ENCODE measurements at regions not wholly inside any gene's neighbourhood (a gene's known extent, or its start where the extent isn't known, plus 50 kb on each side); places are given as distances from the start of the nearest gene placed in this dataset.

DNA sequence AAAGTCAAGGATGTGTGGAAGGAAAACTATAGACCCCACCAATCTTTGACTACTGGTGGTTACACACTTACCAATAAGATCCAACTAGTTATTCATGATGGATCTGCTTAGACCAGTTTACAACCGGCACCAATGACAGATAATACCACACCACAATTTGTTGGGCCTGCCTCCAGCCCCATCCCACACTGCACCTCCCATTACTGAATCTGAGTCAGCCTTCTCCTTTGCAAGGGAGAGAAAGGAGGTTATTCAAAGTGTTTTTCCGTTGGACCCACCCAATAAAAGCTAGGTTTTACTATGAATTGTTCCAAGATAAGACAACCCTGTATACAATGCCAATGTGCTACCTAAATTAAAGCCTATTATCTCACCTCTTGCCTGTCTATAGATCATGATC lies 453.5 kb downstream of the MTRR start:
- TF ChIP-seq POLR2AphosphoS5 (IDR thresholded peaks at IDR 0.05; ENCODE audit: insufficient read depth in 1 of 2, low read depth in 1 of 2): no peak
- no peak for TF ChIP-seq POLR2A (IDR thresholded peaks at IDR 0.05)
- TF ChIP-seq, protein P1, sequence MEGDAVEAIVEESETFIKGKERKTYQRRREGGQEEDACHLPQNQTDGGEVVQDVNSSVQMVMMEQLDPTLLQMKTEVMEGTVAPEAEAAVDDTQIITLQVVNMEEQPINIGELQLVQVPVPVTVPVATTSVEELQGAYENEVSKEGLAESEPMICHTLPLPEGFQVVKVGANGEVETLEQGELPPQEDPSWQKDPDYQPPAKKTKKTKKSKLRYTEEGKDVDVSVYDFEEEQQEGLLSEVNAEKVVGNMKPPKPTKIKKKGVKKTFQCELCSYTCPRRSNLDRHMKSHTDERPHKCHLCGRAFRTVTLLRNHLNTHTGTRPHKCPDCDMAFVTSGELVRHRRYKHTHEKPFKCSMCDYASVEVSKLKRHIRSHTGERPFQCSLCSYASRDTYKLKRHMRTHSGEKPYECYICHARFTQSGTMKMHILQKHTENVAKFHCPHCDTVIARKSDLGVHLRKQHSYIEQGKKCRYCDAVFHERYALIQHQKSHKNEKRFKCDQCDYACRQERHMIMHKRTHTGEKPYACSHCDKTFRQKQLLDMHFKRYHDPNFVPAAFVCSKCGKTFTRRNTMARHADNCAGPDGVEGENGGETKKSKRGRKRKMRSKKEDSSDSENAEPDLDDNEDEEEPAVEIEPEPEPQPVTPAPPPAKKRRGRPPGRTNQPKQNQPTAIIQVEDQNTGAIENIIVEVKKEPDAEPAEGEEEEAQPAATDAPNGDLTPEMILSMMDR (IDR thresholded peaks at IDR 0.05): no peak
- H3K9me3 ChIP-seq: no peaks in the 10 kb centered on the region
- intact Hi-C loops (cut with DNase I): no loop called here
- no peaks in the 10 kb centered on the region for H3K4me1 ChIP-seq
- H3K36me3 ChIP-seq: no peaks in the 10 kb centered on the region
- H3K27ac ChIP-seq: no peak overlapping the region
- H3K27me3 ChIP-seq: no peaks in the 10 kb centered on the region
- H3K4me3 ChIP-seq: no peak overlapping the region
- DNase-seq (ENCODE audit: extremely low spot score in 2 of 2): no peak

DNA sequence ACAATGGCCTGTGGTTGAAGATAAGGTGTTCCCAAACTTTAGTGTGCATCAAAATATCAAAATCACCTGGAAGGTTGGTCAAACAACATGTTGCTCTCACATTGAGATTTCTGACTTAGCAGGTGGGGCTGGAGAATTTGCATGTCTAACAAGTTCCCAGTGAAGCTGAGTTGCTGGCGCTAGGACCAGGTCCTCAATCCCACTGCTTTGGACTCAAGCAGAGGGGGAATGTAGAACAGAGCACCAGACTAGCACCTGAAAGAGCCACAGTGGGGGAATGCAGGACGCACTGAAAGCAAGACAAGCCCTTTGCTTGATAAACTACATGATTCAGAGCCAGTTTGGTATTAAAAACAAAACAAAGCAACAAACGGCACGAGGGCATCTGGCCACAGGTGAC lies 458.1 kb downstream of the MTRR start:
- intact Hi-C loops (cut with DNase I): no loop called here
- H3K27ac ChIP-seq: no peak overlapping the region
- no peaks in the 10 kb centered on the region for H3K9me3 ChIP-seq
- no peaks in the 10 kb centered on the region for H3K27me3 ChIP-seq
- TF ChIP-seq POLR2A (IDR thresholded peaks at IDR 0.05): no peak
- no peak for TF ChIP-seq POLR2AphosphoS5 (IDR thresholded peaks at IDR 0.05; ENCODE audit: insufficient read depth in 1 of 2, low read depth in 1 of 2)
- TF ChIP-seq, protein P1 (IDR thresholded peaks at IDR 0.05): no peak
- H3K36me3 ChIP-seq: no peaks in the 10 kb centered on the region
- no peak for DNase-seq (ENCODE audit: extremely low spot score in 2 of 2)
- H3K4me3 ChIP-seq: no peak overlapping the region
- no peaks in the 10 kb centered on the region for H3K4me1 ChIP-seq

DNA sequence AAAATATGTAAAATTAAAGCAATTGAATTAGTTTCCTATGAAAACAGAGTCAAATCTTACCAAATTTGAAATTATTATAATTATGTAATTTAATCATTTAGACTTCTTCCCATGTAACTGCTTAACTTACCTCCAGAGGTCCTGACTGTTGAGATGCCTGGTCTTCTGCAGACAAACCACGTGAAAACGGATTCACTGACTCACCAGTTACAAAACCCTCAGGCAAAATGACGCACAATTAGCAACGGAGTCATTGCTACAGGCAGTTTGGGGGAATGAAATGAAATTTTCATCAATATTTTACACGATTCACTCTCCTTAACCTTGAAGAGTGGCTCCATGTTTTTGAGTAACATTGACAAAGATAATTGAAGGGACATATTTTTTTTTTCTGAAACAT lies 460.8 kb downstream of the MTRR start:
- Histone ChIP-seq H3K4me3 (no peak overlapping the region), H3K9me3 (no peaks in the 10 kb centered on the region), H3K36me3 (no peaks in the 10 kb centered on the region), H3K27me3 (no peaks in the 10 kb centered on the region), H3K4me1 (no peaks in the 10 kb centered on the region), H3K27ac (no peak overlapping the region)
- DNase-seq (ENCODE audit: extremely low spot score in 2 of 2): no peak
- TF ChIP-seq POLR2A (IDR thresholded peaks at IDR 0.05): no peak
- TF ChIP-seq POLR2AphosphoS5 (IDR thresholded peaks at IDR 0.05; ENCODE audit: insufficient read depth in 1 of 2, low read depth in 1 of 2): no peak
- TF ChIP-seq, protein P1 (IDR thresholded peaks at IDR 0.05): no peak
- intact Hi-C loops (cut with DNase I): no loop called here

DNA sequence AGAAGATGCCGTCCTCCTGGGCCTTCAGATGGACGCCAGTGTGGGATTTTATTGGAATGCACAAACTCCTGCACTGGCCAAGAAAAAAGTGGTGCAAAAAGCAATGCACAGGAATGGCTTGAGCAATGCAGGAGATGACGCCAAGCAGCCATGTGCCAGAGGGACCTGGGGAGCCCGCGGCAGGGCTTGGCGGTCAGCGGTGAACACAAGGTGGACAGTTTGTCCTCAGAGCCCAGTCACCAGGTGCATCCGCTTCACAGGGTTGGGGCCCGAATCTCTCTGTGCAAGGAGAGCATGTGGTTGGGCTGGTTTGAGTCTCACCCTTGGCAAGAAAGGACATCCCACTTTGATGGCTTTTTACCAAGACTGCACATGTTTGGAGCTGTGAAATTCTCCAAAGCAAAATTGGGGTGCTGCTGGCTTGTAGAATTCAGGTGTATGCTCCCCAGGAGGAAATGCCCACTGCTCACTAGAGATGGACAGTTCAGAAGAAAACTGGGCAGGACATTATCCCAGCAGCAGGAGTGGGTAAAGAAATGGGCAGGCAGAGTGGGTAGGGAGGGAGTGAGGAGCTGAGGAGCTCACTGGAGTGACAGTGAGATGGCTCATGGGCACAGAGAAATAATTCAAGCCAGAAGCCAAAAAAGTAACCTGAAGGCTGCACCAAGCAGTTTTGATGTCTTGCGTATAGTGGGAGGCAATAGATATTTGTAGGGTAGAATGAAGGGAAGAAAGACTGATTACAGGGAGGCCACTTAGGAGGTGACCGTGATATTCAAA lies 463.9 kb downstream of the MTRR start:
- H3K36me3 ChIP-seq: no peaks in the 10 kb centered on the region
- H3K27me3 ChIP-seq: no peaks in the 10 kb centered on the region

DNA sequence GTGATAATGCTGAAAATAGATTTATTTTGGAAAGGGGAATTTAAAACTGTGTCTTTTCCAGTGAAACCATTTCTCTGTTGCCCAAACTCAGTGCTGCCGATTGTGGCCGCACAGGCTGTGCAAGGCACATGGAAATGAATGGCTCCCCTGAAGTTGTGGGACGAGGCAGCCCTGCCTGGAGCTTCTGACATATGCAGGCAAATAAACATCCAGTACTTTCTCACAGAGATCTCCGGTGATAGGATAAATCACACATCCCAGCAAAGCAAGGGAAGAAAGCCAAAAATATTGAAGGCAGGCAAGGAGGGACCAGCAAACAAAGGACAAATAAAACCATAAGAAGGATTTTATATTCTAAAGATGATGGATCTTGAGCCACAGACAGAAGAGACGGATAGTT lies 464.5 kb downstream of the MTRR start:
- Histone ChIP-seq H3K27me3 (no peaks in the 10 kb centered on the region), H3K27ac (no peak overlapping the region), H3K4me1 (no peaks in the 10 kb centered on the region), H3K36me3 (no peaks in the 10 kb centered on the region), H3K9me3 (no peaks in the 10 kb centered on the region), H3K4me3 (no peak overlapping the region)
- DNase-seq (ENCODE audit: extremely low spot score in 2 of 2): no peak
- intact Hi-C loops (cut with DNase I): no loop called here
- TF ChIP-seq POLR2AphosphoS5 (IDR thresholded peaks at IDR 0.05; ENCODE audit: insufficient read depth in 1 of 2, low read depth in 1 of 2): no peak
- TF ChIP-seq, protein P1 (IDR thresholded peaks at IDR 0.05): no peak
- no peak for TF ChIP-seq POLR2A (IDR thresholded peaks at IDR 0.05)

More for the DNA sequence above, 463.9 kb downstream of the MTRR start:
- no peak overlapping the region for H3K27ac ChIP-seq
- DNase-seq (ENCODE audit: extremely low spot score in 2 of 2): no peak
- H3K4me3 ChIP-seq: no peak overlapping the region
- intact Hi-C loops (cut with DNase I): no loop called here
- TF ChIP-seq POLR2AphosphoS5 (IDR thresholded peaks at IDR 0.05; ENCODE audit: insufficient read depth in 1 of 2, low read depth in 1 of 2): no peak
- TF ChIP-seq POLR2A (IDR thresholded peaks at IDR 0.05): no peak
- TF ChIP-seq, protein P1 (IDR thresholded peaks at IDR 0.05): no peak
- H3K9me3 ChIP-seq: no peaks in the 10 kb centered on the region
- no peaks in the 10 kb centered on the region for H3K4me1 ChIP-seq
